Fibroblast of peridontal ligament (primary cell): ENCODE measurements at regions not wholly inside any gene's neighbourhood (a gene's known extent, or its start where the extent isn't known, plus 50 kb on each side); places are given as distances from the start of the nearest gene placed in this dataset.

Experiments used
- DNase-seq: peaks from one replicate; pipeline ENCODE4 v3.0.0-alpha.2; 2010; ENCODE audit errors: extremely low read depth

GRCh38 chr5:130267926-130268325 lies 363.7 kb downstream of the CHSY3 start:
- no peak for DNase-seq

DNA sequence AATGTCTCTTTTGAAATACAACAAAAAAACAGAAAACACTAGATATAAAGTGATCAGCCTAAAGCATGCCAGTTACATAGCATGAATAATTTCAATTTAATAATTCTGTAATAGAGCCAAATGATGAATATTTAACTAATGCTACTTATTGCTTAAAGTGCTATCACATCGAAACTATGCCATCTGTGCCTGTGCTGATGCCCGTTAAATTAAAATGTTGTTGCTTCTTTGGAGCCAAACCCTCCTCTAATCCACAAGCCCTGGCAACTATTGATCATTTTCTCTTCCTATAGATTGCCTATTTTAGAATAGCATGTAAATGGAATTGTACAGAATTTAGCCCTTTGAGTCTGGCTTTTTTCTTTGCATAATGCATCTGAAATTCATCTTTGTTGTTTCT lies 356.2 kb downstream of the CHSY3 start:
- DNase-seq = no peak

DNA sequence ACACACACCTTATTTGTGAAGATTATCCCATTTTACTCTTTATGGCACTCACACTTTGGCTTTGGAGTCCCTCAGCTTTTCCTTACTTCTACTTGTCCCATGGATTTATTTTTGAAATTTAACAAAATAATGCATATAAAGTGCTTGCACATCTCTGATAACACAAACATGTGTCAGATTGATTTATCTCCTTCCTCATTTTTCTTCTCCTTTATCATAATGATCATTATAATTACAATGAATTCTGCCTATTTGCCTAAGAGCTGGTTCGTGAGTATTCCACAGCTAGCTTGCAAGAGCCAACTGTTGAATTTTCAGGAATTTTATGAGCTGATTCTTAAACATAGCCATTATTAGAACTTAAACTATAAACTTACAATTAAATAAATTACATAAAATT lies 347.7 kb downstream of the CHSY3 start:
- DNase-seq = no peak

- no peak for DNase-seq
Observed at GRCh38 chr5:130243641-130244040, 339.4 kb downstream of the CHSY3 start.

- DNase-seq = no peak
Observed at GRCh38 chr5:130237721-130238120, 333.5 kb downstream of the CHSY3 start.
